Hippocampal formation (tissue), 2 donors: ENCODE measurements at regions not wholly inside any gene's neighbourhood (a gene's known extent, or its start where the extent isn't known, plus 50 kb on each side); places are given as distances from the start of the nearest gene placed in this dataset.
A peak's percentile ranks its signal among the peaks of the same experiment; 100 is the strongest.
"Not testable (repeated sequence)": the region's sequence is repeated elsewhere in the genome, so short reads cannot be mapped to it uniquely, and the experiment has no call there.

Source experiments
- DNase-seq, 2 donors: peaks; one replicate each; lab custom pipeline; 2025; lab: John Stamatoyannopoulos, UW

- no peak for DNase-seq
Observed at GRCh38 chrX:121301822-121302221, 254.4 kb downstream of the GLUD2 start.

- no peak for DNase-seq
Observed at GRCh38 chrX:121307449-121307848, 260.0 kb downstream of the GLUD2 start.

GRCh38 chrX:121308276-121308805 lies 260.9 kb downstream of the GLUD2 start:
- DNase-seq: peak; percentile 2 to 30

GRCh38 chrX:121310820-121311219 lies 263.4 kb downstream of the GLUD2 start:
- no peak for DNase-seq

- no peak for DNase-seq
Observed at GRCh38 chrX:121320441-121320840, 273.0 kb downstream of the GLUD2 start.

- no peak for DNase-seq
Observed at GRCh38 chrX:121322159-121322558, 274.7 kb downstream of the GLUD2 start.

GRCh38 chrX:121323337-121323736 lies 275.9 kb downstream of the GLUD2 start:
- no peak for DNase-seq

GRCh38 chrX:121333942-121334341 lies 286.5 kb downstream of the GLUD2 start:
- DNase-seq: no peak

GRCh38 chrX:121336831-121337421 lies 289.5 kb downstream of the GLUD2 start:
- no peak for DNase-seq

- DNase-seq: no peak
Observed at GRCh38 chrX:121337816-121338215, 290.4 kb downstream of the GLUD2 start.

GRCh38 chrX:121349263-121349662 lies 301.9 kb downstream of the GLUD2 start:
- no peak for DNase-seq

- DNase-seq: no peak
Observed at GRCh38 chrX:121356139-121356849, 308.9 kb downstream of the GLUD2 start.

GRCh38 chrX:121356850-121357171 lies 309.4 kb downstream of the GLUD2 start:
- DNase-seq: no peak

- no peak for DNase-seq
Observed at GRCh38 chrX:121360280-121360679, 312.9 kb downstream of the GLUD2 start.

GRCh38 chrX:121365572-121366161 lies 318.3 kb downstream of the GLUD2 start:
- no peak for DNase-seq

- peak in 1 of 2 donors; percentile 1 for DNase-seq
Observed at GRCh38 chrX:121374471-121374870, 327.1 kb downstream of the GLUD2 start.

- not testable (repeated sequence) for DNase-seq
Observed at GRCh38 chrX:121381915-121382314, 334.5 kb downstream of the GLUD2 start.

- no peak for DNase-seq
Observed at GRCh38 chrX:121389976-121390714, 342.7 kb downstream of the GLUD2 start.

GRCh38 chrX:121405826-121406225 lies 358.4 kb downstream of the GLUD2 start:
- DNase-seq: no peak

GRCh38 chrX:121407627-121408026 lies 360.2 kb downstream of the GLUD2 start:
- DNase-seq: no peak

- not testable (repeated sequence) for DNase-seq
Observed at GRCh38 chrX:121431514-121431913, 384.1 kb downstream of the GLUD2 start.

- no peak for DNase-seq
Observed at GRCh38 chrX:121433289-121433688, 385.9 kb downstream of the GLUD2 start.
